OCI-LY7 (cell line): ENCODE measurements at regions not wholly inside any gene's neighbourhood (a gene's known extent, or its start where the extent isn't known, plus 50 kb on each side); places are given as distances from the start of the nearest gene placed in this dataset.

ENCODE experiments used
- BruUV-seq: library from RNA; stranded (reverse); fragments of 400-500 nt; replicated peaks from 2 replicates; lab custom pipeline; 2021; lab: Mats Ljungman, UMichigan
- CTCF ChIA-PET: fragments of 300-600 bp; sonication (Branson Sonifier 250); formaldehyde crosslinking; loops from one replicate; lab custom pipeline; 2022; ENCODE audit warnings: antibody characterized with exemption; ENCODE audit not compliant: unreplicated experiment; lab: Charles Lee
- POLR2A ChIA-PET: fragments of 300-600 bp; sonication (Branson Sonifier 250); formaldehyde crosslinking; loops from one replicate; lab custom pipeline; 2022; ENCODE audit warnings: antibody characterized with exemption; lab: Charles Lee
- DNase-seq: peaks from one replicate; pipeline ENCODE4 v3.0.0-alpha.2; 2015; ENCODE audit warnings: low spot score
- H2AFZ ChIP-seq: fragments of 200-600 bp; sonication (generic), shearing (Covaris generic); 2 replicates; pipeline ENCODE4 v1.6.1; 2014; ENCODE audit warnings: mild to moderate bottlenecking, antibody characterized with exemption, low read length, moderate library complexity
- H3K27ac ChIP-seq: fragments of 200-600 bp; sonication (generic); 2 replicates; pipeline ENCODE4 v1.5.1; 2014; ENCODE audit warnings: mixed run types, low read depth, mild to moderate bottlenecking, moderate library complexity, low read length, inconsistent platforms; ENCODE audit not compliant: poor library complexity, severe bottlenecking
- H3K36me3 ChIP-seq: fragments of 200-600 bp; sonication (generic); 2 replicates; pipeline ENCODE4 v1.6.1; 2014; ENCODE audit warnings: mild to moderate bottlenecking, antibody characterized with exemption, low read length, moderate library complexity, mixed read lengths; ENCODE audit not compliant: insufficient read depth
- H3K4me1 ChIP-seq: fragments of 200-600 bp; sonication (generic); 2 replicates; pipeline ENCODE4 v1.5.1; 2014; ENCODE audit warnings: mild to moderate bottlenecking, low read length; ENCODE audit not compliant: insufficient read depth, poor library complexity, severe bottlenecking
- H3K4me2 ChIP-seq: fragments of 200-600 bp; sonication (generic); 2 replicates; pipeline ENCODE4 v1.6.1; 2014; ENCODE audit warnings: mild to moderate bottlenecking, low read length
- H3K4me3 ChIP-seq: fragments of 200-600 bp; sonication (generic); 2 replicates; pipeline ENCODE4 v1.5.1; 2014; ENCODE audit warnings: mild to moderate bottlenecking, low read depth, low read length; ENCODE audit not compliant: poor library complexity, severe bottlenecking
- H3K79me2 ChIP-seq: fragments of 200-600 bp; sonication (generic); 2 replicates; pipeline ENCODE4 v1.6.1; 2016; ENCODE audit warnings: low read depth, mild to moderate bottlenecking, low read length, moderate library complexity, mixed read lengths; ENCODE audit not compliant: insufficient read depth
- H3K9me2 ChIP-seq: fragments of 200-600 bp; sonication (generic); 2 replicates; pipeline ENCODE4 v1.6.1; 2016; ENCODE audit warnings: mild to moderate bottlenecking, low read length, mixed read lengths; ENCODE audit not compliant: insufficient read depth
- H3K9me3 ChIP-seq: fragments of 200-600 bp; sonication (generic); 2 replicates; pipeline ENCODE4 v1.6.1; 2014; ENCODE audit warnings: mild to moderate bottlenecking, mixed run types, low read length, mixed read lengths
- H4K20me1 ChIP-seq: fragments of 200-600 bp; sonication (generic); 2 replicates; pipeline ENCODE4 v1.6.1; 2014; ENCODE audit warnings: mild to moderate bottlenecking, antibody characterized with exemption, low read length, moderate library complexity, mixed read lengths; ENCODE audit not compliant: insufficient read depth
- CTCF ChIP-seq: fragments of 200-600 bp; sonication (generic); conservative IDR thresholded peaks from 2 replicates; pipeline ENCODE4 v1.5.1; 2014; ENCODE audit warnings: mild to moderate bottlenecking, antibody characterized with exemption, low read length, moderate library complexity, mixed read lengths
- EZH2phosphoT487 ChIP-seq: fragments of 200-600 bp; sonication (generic); IDR thresholded peaks from 2 replicates; pipeline ENCODE4 v1.6.1; 2018; ENCODE audit warnings: low read depth, borderline replicate concordance, mild to moderate bottlenecking, mixed run types, antibody characterized with exemption, low read length, moderate library complexity, mixed read lengths
- intact Hi-C: fragments of 100-400 bp; cut with micrococcal nuclease; formaldehyde crosslinking; loops from one replicate; pipeline ENCODE4 v1.10.0; 2022; ENCODE audit not compliant: unreplicated experiment

DNA sequence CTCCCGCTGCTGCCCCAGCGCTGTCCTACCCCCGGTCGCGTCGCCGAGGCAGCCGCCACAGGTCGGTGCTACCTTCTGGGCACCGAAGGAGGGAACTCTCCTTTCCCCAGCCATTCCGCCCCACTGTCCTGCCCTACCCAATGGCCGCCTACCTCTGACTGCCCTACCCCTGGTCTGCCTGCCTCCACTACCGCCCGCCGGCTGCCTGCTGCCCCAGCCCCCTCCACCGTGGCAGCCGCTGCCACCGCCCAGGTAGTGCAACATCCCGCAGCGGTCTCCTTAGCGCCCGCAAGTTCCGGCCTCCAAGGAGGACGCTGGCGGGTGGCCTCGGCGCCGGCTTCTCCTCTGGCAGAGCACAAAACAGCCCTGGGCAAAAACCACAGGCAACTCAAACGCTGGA is 1303.1 kb downstream of the UQCRFS1 start:
- POLR2A ChIA-PET, result no interaction called here
- BruUV-seq, result no TSS peak
- CTCF ChIA-PET, result no interaction called here

GRCh38 chr19:27909185-27909840 is 1303.6 kb downstream of the UQCRFS1 start:
- CTCF ChIA-PET, result no interaction called here
- H3K4me3 ChIP-seq, result no peak overlapping the region
- no peaks in the 10 kb centered on the region for H3K79me2 ChIP-seq
- H2AFZ ChIP-seq, result no peak overlapping the region
- no peaks in the 10 kb centered on the region for H3K4me1 ChIP-seq
- intact Hi-C loops, result no loop called here
- POLR2A ChIA-PET, result no interaction called here
- no peaks in the 10 kb centered on the region for H4K20me1 ChIP-seq
- H3K9me3 ChIP-seq, result no peaks in the 10 kb centered on the region
- no peaks in the 10 kb centered on the region for H3K9me2 ChIP-seq
- no peak for DNase-seq
- H3K27ac ChIP-seq, result no peak overlapping the region
- no peak for TF ChIP-seq CTCF
- TF ChIP-seq EZH2phosphoT487, result no peak
- BruUV-seq, result no TSS peak
- H3K4me2 ChIP-seq, result no peak overlapping the region
- H3K36me3 ChIP-seq, result no peaks in the 10 kb centered on the region

More for the DNA sequence above, 1303.1 kb downstream of the UQCRFS1 start:
- intact Hi-C loops, result no loop called here
- Histone ChIP-seq H3K4me2 (no peak overlapping the region), H2AFZ (no peak overlapping the region), H4K20me1 (no peaks in the 10 kb centered on the region), H3K36me3 (no peaks in the 10 kb centered on the region), H3K9me3 (no peaks in the 10 kb centered on the region), H3K9me2 (no peaks in the 10 kb centered on the region), H3K79me2 (no peaks in the 10 kb centered on the region), H3K27ac (no peak overlapping the region), H3K4me1 (no peaks in the 10 kb centered on the region), H3K4me3 (no peak overlapping the region)
- TF ChIP-seq EZH2phosphoT487, result no peak
- no peak for TF ChIP-seq CTCF
- DNase-seq, result no peak

DNA sequence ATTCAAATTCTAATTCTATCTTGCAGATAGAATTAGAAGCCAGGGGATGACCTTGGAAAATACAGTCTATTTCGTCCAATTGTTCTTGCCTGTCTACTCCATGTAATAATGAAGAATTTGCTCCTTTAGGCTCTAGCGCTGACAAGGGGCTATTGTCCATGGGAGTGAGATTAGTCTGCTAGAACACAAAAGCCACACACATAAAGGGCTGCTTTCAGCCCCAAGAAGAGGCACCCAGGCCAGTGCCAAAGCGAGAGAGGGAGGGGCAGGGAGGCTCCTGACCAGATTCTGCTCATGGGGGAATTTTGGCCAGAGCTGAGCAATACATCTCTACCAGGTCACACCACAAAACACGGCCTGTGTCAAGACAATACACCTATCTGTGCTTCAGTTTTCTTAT is 1306.9 kb downstream of the UQCRFS1 start:
- Histone ChIP-seq H3K9me2 (no peaks in the 10 kb centered on the region), H3K4me2 (no peak overlapping the region), H3K36me3 (no peaks in the 10 kb centered on the region), H3K27ac (no peak overlapping the region), H3K9me3 (no peaks in the 10 kb centered on the region), H3K79me2 (no peaks in the 10 kb centered on the region), H4K20me1 (no peaks in the 10 kb centered on the region), H3K4me1 (no peaks in the 10 kb centered on the region), H2AFZ (no peak overlapping the region), H3K4me3 (no peak overlapping the region)
- CTCF ChIA-PET, result no interaction called here
- intact Hi-C loops, result no loop called here
- DNase-seq, result no peak
- POLR2A ChIA-PET, result interaction anchor here (0.6 kb wide), 1 partner anchor 1157 kb away, joined by 3 read pairs; no protein-coding TSS in a partner anchor
- TF ChIP-seq CTCF (no peak), EZH2phosphoT487 (no peak)
- no TSS peak for BruUV-seq
